Kidney (tissue), 13 donors: ENCODE measurements at regions not wholly inside any gene's neighbourhood (a gene's known extent, or its start where the extent isn't known, plus 50 kb on each side); places are given as distances from the start of the nearest gene placed in this dataset.

ENCODE experiments used
- DNase-seq, 5 donors: peaks; one replicate each; pipeline ENCODE4 v3.0.0-alpha.2; 2013 to 2020
- FAIRE-seq: peaks from 2 replicates; lab custom pipeline; 2012; peaks lifted over from hg19 to GRCh38; lab: Jason Lieb, UNC
- H3K27ac ChIP-seq, 2 donors: one replicate each; pipeline ENCODE4 v1.7.0; 2013; ENCODE audit warnings: low read depth in 2 of 2, low read length in 2 of 2, inconsistent platforms in 1 of 2
- H3K27me3 ChIP-seq: one replicate; pipeline ENCODE4 v1.7.1; 2013; ENCODE audit warnings: low read length, inconsistent platforms; ENCODE audit not compliant: control insufficient read depth, insufficient read depth
- H3K36me3 ChIP-seq, 3 donors: one replicate each; pipeline versions ENCODE4 v1.7.0 to v1.7.1; 2013; ENCODE audit warnings: low read length in 3 of 3, control low read depth in 1 of 3, inconsistent platforms in 1 of 3; ENCODE audit not compliant: insufficient read depth in 3 of 3, control insufficient read depth in 2 of 3
- H3K4me1 ChIP-seq, 3 donors: one replicate each; pipeline versions ENCODE4 v1.7.0 to v1.7.1; 2013; ENCODE audit warnings: low read length in 3 of 3, inconsistent platforms in 1 of 3, low read depth in 1 of 3; ENCODE audit not compliant: control insufficient read depth in 2 of 3, insufficient read depth in 2 of 3
- H3K4me3 ChIP-seq, 3 donors: one replicate each; pipeline versions ENCODE4 v1.7.0 to v1.8.1; 2013; ENCODE audit warnings: low read length in 3 of 3, control low read depth in 1 of 3, inconsistent platforms in 1 of 3
- H3K9ac ChIP-seq, 3 donors: one replicate each; pipeline versions ENCODE4 v1.7.0 to v1.7.1; 2013; ENCODE audit warnings: low read length in 3 of 3, control low read depth in 1 of 3, inconsistent platforms in 1 of 3
- H3K9me3 ChIP-seq, 3 donors: one replicate each; pipeline versions ENCODE4 v1.7.0 to v1.7.1; 2013; ENCODE audit warnings: low read length in 3 of 3, control low read depth in 1 of 3, inconsistent platforms in 1 of 3; ENCODE audit not compliant: control insufficient read depth in 2 of 3, insufficient read depth in 1 of 3
- CTCF ChIP-seq: IDR thresholded peaks from 3 replicates; pipeline ENCODE4 v1.5.1; 2012; ENCODE audit warnings: mild to moderate bottlenecking, moderate library complexity, borderline replicate concordance; ENCODE audit not compliant: insufficient read depth; ENCODE audit errors: extremely low read depth
- intact Hi-C: fragments of 100-400 bp; cut with DNase I; formaldehyde crosslinking; loops from one replicate; pipeline ENCODE4 v1.11.1; 2022
- donor health status: control.
- donor health status: control.
- donor health status: control.
- donor health status: control.
- donor health status: control.
- donor health status: DM: yes; HTN: yes; CAD: no.
- donor health status: Normal renal cell carcinoma (clear cell type).

DNA sequence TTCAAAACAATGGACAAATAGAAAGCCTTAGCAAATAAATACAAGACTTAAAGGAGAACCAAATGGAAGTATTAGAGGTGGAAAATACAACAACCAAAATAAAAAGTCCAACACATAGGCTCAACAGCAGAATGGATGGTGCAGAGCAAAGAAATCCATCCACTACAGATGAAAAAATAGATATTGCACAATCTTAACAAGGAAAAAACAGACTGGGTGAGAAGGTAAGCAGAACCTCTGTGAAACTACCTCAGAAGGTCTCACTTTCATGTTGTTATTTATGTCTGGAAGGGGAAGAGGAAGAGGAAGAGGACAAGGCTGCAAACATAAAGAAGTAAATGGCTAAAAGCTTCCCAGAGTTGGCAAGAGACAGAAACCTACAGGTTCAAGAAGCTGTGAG is 158.7 kb upstream of the NBPF11 start:
- no peak overlapping the region for H3K9ac ChIP-seq
- no peak for DNase-seq
- no peak overlapping the region for H3K4me3 ChIP-seq
- FAIRE-seq, result no peak
- intact Hi-C loops, result no loop called here
- H3K4me1 ChIP-seq, result no peaks in the 10 kb centered on the region
- no peak overlapping the region for H3K27ac ChIP-seq
- H3K36me3 ChIP-seq, result no peaks in the 10 kb centered on the region
- H3K27me3 ChIP-seq, result peaks cover 7% of the 10 kb centered on the region
- no peaks in the 10 kb centered on the region for H3K9me3 ChIP-seq
- TF ChIP-seq CTCF, result no peak

DNA sequence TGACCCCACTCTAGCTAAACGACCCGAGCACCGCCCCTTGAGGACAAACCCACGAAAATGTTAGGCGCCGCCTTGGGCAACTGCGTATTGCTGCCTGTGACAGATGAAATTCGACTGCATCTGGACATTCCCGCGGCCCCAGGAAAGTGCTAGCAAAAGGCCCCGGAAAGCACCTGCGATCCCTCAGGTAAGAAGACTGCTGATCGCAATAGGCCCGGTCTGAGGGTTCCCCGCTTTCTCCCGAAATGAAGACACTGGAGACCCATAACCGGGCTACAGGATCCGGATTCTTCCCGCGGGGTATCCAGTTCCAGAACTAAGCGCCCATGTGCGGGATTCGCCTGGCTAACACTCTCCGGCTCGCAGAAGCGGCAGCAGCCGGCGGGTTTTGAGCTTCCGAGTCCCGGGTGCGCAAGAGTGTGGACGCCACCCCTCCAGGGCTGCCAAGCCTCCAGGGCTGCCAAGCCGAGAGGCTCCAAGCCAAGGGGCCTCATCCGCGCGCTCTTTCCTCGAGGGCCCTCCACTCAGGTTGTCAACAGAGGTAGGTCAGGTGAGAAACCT is 157.9 kb upstream of the NBPF11 start:
- H3K36me3 ChIP-seq, result no peaks in the 10 kb centered on the region
- no peak overlapping the region for H3K27ac ChIP-seq
- no peaks in the 10 kb centered on the region for H3K9me3 ChIP-seq
- no peak overlapping the region for H3K9ac ChIP-seq
- intact Hi-C loops, result no loop called here
- peaks cover 7% of the 10 kb centered on the region for H3K27me3 ChIP-seq
- TF ChIP-seq CTCF, result no peak
- no peak overlapping the region for H3K4me3 ChIP-seq
- DNase-seq (peak in 2 of 5 donors; percentile 8 to 13), FAIRE-seq (no peak)
- H3K4me1 ChIP-seq, result no peaks in the 10 kb centered on the region

DNA sequence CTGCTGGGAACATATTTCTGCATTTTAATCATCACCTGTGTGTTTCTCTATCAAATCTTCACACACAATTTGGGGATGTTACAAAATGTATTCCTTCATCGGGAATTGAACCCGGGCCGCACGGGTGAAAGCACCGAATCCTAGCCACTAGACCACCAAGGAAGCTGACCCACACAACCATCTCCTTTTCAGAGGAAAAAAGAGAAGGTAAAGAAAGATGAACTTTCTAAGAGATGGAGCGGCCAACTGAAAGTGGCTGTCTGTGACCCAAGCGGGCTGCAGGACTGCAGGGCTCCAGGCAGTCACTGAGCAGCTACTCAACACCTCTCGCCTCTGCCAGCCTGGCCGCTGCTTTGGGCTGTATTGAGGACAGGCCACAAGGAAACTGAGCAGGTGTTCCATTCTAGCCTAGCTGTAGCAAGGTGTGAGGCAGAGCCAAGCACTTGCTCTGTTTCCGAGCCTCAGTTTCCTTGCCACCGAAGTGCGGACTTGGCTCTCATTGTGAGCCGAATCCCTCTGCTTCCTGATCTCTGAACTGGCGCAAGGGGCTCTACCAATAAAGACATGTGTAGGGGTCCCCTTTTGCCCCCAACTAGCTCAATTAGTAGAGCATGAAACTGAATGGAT is 156.9 kb upstream of the NBPF11 start:
- intact Hi-C loops, result no loop called here
- H3K27me3 ChIP-seq, result peaks cover 7% of the 10 kb centered on the region
- FAIRE-seq, result no peak
- H3K4me1 ChIP-seq, result no peaks in the 10 kb centered on the region
- H3K36me3 ChIP-seq, result no peaks in the 10 kb centered on the region
- no peak for TF ChIP-seq CTCF
- no peak for DNase-seq
- no peak overlapping the region for H3K27ac ChIP-seq
- no peak overlapping the region for H3K4me3 ChIP-seq
- H3K9ac ChIP-seq, result no peak overlapping the region
- no peaks in the 10 kb centered on the region for H3K9me3 ChIP-seq
